ENCODE measurements at regions not wholly inside any gene's neighbourhood (a gene's known extent, or its start where the extent isn't known, plus 50 kb on each side); places are given as distances from the start of the nearest gene placed in this dataset.

GRCh38 chr2:134134313-134134706 is 119.6 kb upstream of the MGAT5 start:
- DNase-seq, result no peak

GRCh38 chr2:134134827-134135226 is 119.0 kb upstream of the MGAT5 start:
- DNase-seq, result no peak

DNA sequence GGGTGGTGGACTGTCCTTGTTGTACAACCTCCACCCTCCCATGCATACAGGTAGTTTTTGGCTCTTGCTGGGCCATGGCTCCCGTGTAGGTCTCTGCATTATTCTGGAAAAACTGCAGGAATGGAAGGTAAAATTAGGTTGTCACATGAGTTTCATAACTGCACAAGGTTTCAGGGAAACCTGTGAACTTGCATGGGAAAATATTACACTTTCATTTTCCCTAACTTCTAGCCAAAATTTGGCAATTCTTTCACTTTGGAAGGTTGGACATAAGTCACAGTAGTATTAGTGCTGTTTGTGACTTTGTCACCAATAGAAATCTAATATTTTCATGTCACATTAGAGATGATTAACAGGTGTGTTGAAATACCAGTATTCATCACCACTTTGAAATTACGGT is 118.1 kb upstream of the MGAT5 start:
- DNase-seq, result no peak

DNA sequence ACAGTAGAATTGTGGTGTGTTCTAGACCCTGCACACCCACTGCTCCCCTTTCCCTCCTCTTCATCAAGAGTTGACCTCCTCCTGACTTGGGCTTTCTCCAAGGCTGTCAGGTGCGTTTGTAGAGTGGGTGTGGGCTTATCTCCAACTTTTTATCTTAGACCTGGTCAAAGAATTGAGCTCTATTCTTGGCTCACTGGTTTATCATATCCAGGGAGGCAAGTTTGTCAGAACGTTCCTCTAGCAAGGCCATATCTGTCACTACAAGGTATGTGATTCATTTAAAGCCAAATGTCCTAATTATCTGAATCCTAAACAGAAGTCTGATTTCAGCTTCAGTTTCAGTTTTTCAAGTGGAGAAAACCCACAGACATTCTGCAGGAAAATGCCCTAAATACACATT is 117.1 kb upstream of the MGAT5 start:
- no peak for DNase-seq

- no peak for DNase-seq
These were observed 116.7 kb upstream of the MGAT5 start for GRCh38 chr2:134137182-134137611.

- no peak for DNase-seq
These were observed 115.8 kb upstream of the MGAT5 start for GRCh38 chr2:134138115-134138514.

DNA sequence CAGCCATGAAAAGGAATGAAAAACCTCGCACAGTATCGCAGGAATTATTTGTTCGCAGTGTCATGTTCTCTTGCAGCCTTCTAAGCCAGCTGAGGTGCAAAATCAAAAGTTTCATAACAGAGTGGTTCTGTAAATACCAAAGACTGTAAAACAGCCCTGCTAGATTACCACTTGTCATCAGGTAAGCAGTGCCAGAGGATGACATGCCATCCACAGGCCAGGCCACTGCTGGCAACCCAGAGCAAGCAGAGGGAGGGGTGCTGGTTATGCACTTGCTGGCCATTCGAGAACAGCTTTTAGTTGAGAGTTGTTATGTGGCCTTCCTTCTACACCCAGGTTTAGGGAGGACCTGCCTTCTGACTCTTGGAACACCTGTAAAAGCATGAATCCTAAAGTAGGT is 114.3 kb upstream of the MGAT5 start:
- no peak for DNase-seq

- DNase-seq, result no peak
These were observed 113.6 kb upstream of the MGAT5 start for GRCh38 chr2:134140251-134140661.

DNA sequence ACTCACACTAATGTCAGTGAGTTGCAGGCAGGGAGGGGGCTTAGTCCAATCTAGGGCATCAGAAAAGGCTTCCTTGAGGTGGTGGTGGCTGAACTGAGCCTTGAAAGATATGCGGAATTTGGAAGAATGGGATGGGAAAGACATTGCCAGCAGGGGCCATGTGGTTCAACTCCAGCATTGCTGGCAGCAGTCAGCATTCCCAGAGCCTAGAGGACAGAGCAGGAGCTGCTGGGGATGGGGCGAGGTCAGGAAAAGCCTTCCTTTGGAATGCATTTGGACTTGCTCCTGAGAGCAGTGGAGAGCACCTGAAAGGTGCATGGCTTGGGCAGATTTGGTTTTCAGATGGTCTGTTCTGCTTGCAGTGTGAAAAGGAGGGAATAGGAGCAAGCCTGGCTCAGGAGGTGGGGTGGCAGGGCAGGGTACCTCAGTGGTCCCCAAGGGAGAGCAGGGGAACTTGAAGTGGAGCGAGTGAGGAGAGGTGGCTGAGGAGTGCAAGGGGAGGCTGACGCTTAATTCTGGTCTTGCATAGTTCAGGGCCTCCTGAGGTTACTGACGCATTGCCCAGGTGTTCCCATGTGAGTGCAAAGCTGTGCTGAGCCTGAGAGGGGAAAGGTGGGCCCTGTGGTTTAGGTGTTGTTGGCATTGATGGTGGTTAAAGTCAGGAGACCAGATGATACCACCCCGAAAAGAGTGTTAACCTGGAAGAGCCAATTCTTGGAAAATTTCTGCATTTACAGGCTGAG is 112.1 kb upstream of the MGAT5 start:
- no peak for DNase-seq

- no peak for DNase-seq
These were observed 111.5 kb upstream of the MGAT5 start for GRCh38 chr2:134142341-134142738.

- no peak for DNase-seq
These were observed 111.0 kb upstream of the MGAT5 start for GRCh38 chr2:134142903-134143302.

GRCh38 chr2:134143568-134143967 is 110.3 kb upstream of the MGAT5 start:
- DNase-seq, result no peak

GRCh38 chr2:134144081-134144596 is 109.7 kb upstream of the MGAT5 start:
- DNase-seq, result no peak

DNA sequence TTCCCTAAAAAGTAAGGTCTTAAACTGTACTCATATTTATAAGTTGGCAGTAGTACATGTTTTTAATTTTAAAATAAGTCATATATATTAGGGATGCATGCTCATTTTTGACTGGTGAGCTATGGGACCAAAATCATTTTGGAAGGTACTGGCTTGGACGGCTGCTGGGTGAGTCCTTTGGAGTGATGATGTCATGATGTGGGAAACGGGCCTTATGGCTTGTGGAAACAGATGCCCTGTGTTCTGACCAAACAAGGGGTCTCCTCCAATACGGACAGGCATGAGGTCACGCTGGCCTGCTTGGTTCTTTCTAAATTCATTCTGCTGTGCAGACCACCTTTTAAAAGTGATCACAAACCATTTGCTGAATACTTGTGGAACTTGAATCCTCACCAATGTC is 109.2 kb upstream of the MGAT5 start:
- DNase-seq, result no peak

GRCh38 chr2:134145519-134145918 is 108.4 kb upstream of the MGAT5 start:
- DNase-seq, result no peak

- no peak for DNase-seq
These were observed 107.7 kb upstream of the MGAT5 start for GRCh38 chr2:134146161-134146560.

GRCh38 chr2:134146620-134147019 is 107.3 kb upstream of the MGAT5 start:
- DNase-seq, result no peak

- DNase-seq, result no peak
These were observed 105.7 kb upstream of the MGAT5 start for GRCh38 chr2:134148172-134148571.

- DNase-seq, result no peak
These were observed 104.9 kb upstream of the MGAT5 start for GRCh38 chr2:134148843-134149472.

DNA sequence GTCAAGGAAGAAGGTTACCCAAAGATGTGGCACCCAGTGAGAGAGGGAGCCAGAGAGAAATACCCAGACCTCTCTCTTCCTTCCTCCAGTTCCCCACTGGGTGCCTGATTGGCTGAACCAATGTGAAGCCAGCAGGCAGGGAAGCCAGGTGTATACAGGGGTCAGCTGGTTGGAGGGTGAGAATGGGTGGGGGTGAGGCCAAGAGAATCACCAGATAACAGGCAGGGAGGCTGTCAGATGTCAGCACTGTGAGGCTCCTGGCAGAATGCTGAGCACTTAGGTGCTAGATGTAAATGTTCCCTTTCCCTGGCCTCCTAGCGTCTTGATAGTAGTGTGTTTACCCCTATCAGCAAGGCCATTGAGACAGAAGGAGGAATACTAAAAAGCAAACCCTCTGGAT is 104.0 kb upstream of the MGAT5 start:
- DNase-seq, result no peak

DNA sequence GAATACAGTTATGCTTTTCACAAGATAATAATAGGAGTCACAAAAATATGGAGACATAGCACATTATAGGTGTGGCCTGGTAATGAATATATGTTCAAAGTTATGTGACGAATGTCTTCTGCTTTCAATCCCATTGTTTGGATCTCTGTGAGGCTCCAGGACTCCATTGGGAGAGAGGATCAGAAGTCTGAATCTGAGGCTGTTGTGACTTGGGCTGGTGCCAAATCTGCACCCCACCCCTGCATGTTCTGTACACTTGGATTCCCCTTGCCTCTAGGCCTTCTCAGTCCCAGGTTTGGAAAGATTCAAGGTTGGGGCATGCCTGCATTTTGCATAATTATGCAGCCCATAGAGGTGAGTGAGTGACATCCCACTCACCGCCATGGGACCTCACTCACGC is 103.1 kb upstream of the MGAT5 start:
- no peak for DNase-seq

- no peak for DNase-seq
These were observed 101.5 kb upstream of the MGAT5 start for GRCh38 chr2:134152045-134153010.

DNA sequence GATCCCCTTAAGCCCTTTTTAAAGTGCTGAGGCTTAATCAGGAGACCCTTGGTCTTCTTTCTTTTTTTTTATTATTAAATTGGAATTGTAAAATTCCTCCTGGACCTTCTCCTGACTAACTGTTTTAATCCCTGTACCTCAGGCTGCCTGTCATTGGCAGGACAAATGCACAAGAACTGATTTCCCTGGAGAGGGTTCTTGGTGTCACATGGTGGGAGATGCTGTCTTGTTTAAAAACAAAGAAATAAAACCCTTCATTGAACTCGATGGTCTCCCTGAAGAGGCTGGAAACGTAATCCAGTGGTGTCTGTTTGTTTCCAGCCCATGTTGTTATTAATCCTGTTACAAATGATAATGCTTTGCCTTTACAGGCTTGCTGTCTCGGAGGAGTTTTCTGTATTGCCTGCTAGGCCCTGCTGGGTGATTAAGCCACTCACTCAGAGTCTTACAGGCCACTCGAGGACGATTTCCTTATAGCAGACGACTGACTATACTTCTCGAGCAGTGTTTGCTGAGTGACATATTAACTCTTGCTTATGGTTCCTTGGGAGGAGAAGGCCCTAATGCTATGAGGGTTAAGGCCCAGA is 100.5 kb upstream of the MGAT5 start:
- DNase-seq, result no peak

Measured in eye (tissue), 1 donor.